HCT116 (cell line): ENCODE measurements at regions not wholly inside any gene's neighbourhood (a gene's known extent, or its start where the extent isn't known, plus 50 kb on each side); places are given as distances from the start of the nearest gene placed in this dataset.

Experiments used
- EZH2 ChIP-seq: fragments of 200-600 bp; sonication (generic); IDR thresholded peaks from 2 replicates; pipeline ENCODE4 v1.6.1; 2017; ENCODE audit warnings: antibody characterized with exemption, mixed run types
- EZH2phosphoT487 ChIP-seq: fragments of 200-600 bp; IDR thresholded peaks from 2 replicates; pipeline ENCODE4 v1.6.1; 2018; ENCODE audit warnings: antibody characterized with exemption, borderline replicate concordance
- JUND ChIP-seq: IDR thresholded peaks from 2 replicates; pipeline ENCODE4 v1.6.1; 2012
- POLR2A ChIP-seq: IDR thresholded peaks from 2 replicates; pipeline ENCODE4 v1.7.0; 2011; ENCODE audit warnings: borderline replicate concordance; ENCODE audit not compliant: insufficient read depth, insufficient read length; ENCODE audit errors: extremely low read depth
- POLR2AphosphoS5 ChIP-seq: IDR thresholded peaks from 2 replicates; pipeline ENCODE4 v1.6.1; 2011; ENCODE audit warnings: mild to moderate bottlenecking, low read depth, low read length, moderate library complexity
- SP1 ChIP-seq: IDR thresholded peaks from 2 replicates; pipeline ENCODE4 v1.6.1; 2012; ENCODE audit warnings: low read depth
- SRF ChIP-seq: IDR thresholded peaks from 2 replicates; pipeline ENCODE4 v1.6.1; 2012; ENCODE audit warnings: low read depth
- ZNF274 ChIP-seq: fragments of 200-500 bp; sonication (Bioruptor generic); IDR thresholded peaks from 2 replicates; pipeline ENCODE4 v1.6.1; 2014; ENCODE audit warnings: mild to moderate bottlenecking, low read depth, low read length, inconsistent platforms
- TF ChIP-seq, protein P1 (sequence below), 3 experiments: fragments of 200-600 bp in 1 of 3; sonication (generic) in 1 of 3; IDR thresholded peaks in 2 of 3; conservative IDR thresholded peaks in 1 of 3; 2 replicates each; pipeline ENCODE4 v1.5.1; 2012 to 2017; ENCODE audit warnings: low read depth in 2 of 3, low read length in 2 of 3, antibody characterized with exemption in 1 of 3, borderline replicate concordance in 1 of 3, control low read depth in 1 of 3, mild to moderate bottlenecking in 1 of 3, mixed read lengths in 1 of 3, mixed run types in 1 of 3, moderate library complexity in 1 of 3; ENCODE audit not compliant: insufficient read depth in 1 of 3
- TF ChIP-seq, protein P2 (sequence below): IDR thresholded peaks from 2 replicates; pipeline ENCODE4 v1.6.1; 2011; ENCODE audit warnings: mild to moderate bottlenecking, low read length, moderate library complexity; ENCODE audit not compliant: insufficient replicate concordance; ENCODE audit errors: extremely low read depth

DNA sequence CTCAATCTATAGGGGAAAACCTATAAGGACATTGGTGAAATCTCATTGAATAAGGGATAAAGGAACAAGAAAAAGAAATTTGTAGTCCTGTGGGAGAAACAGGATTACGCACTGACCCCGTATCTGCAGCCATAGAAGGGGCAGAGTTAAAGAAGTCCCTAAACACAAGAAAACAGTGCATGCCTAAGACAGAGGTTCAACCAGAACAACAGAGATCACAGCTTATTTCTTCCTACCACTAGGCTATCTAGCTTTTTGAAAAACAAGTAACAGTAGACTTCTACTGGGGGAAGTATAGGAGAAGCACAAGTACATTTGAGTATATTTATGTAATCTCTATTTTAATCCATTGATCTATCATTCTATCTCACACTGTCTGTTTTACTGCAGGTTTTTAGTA, 485.2 kb upstream of the REG3G start:
- TF ChIP-seq POLR2AphosphoS5 (no peak), SRF (no peak), EZH2phosphoT487 (no peak), JUND (no peak), POLR2A (no peak), EZH2 (no peak), ZNF274 (no peak), SP1 (no peak)
- TF ChIP-seq, protein P1, sequence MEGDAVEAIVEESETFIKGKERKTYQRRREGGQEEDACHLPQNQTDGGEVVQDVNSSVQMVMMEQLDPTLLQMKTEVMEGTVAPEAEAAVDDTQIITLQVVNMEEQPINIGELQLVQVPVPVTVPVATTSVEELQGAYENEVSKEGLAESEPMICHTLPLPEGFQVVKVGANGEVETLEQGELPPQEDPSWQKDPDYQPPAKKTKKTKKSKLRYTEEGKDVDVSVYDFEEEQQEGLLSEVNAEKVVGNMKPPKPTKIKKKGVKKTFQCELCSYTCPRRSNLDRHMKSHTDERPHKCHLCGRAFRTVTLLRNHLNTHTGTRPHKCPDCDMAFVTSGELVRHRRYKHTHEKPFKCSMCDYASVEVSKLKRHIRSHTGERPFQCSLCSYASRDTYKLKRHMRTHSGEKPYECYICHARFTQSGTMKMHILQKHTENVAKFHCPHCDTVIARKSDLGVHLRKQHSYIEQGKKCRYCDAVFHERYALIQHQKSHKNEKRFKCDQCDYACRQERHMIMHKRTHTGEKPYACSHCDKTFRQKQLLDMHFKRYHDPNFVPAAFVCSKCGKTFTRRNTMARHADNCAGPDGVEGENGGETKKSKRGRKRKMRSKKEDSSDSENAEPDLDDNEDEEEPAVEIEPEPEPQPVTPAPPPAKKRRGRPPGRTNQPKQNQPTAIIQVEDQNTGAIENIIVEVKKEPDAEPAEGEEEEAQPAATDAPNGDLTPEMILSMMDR (IDR thresholded peaks at IDR 0.05 in 2 of 3, conservative IDR thresholded peaks at IDR 0.05 in 1 of 3; ENCODE audit: borderline replicate concordance in 1 of 3, insufficient read depth in 1 of 3, low read depth in 2 of 3, low read length in 2 of 3) = no peak
- TF ChIP-seq, protein P2, sequence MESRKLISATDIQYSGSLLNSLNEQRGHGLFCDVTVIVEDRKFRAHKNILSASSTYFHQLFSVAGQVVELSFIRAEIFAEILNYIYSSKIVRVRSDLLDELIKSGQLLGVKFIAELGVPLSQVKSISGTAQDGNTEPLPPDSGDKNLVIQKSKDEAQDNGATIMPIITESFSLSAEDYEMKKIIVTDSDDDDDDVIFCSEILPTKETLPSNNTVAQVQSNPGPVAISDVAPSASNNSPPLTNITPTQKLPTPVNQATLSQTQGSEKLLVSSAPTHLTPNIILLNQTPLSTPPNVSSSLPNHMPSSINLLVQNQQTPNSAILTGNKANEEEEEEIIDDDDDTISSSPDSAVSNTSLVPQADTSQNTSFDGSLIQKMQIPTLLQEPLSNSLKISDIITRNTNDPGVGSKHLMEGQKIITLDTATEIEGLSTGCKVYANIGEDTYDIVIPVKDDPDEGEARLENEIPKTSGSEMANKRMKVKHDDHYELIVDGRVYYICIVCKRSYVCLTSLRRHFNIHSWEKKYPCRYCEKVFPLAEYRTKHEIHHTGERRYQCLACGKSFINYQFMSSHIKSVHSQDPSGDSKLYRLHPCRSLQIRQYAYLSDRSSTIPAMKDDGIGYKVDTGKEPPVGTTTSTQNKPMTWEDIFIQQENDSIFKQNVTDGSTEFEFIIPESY = no peak
